ENCODE measurements at regions not wholly inside any gene's neighbourhood (a gene's known extent, or its start where the extent isn't known, plus 50 kb on each side); places are given as distances from the start of the nearest gene placed in this dataset.

- Histone ChIP-seq H3K9me3 (ENCODE audit: control insufficient read depth in 2 of 2, low read length in 2 of 2) (no peaks in the 10 kb centered on the region), H3K27ac (ENCODE audit: low read length) (no peak overlapping the region), H3K4me1 (ENCODE audit: control insufficient read depth, insufficient read depth, low read length) (no peaks in the 10 kb centered on the region), H3K4me3 (ENCODE audit: low read length in 2 of 2) (no peak overlapping the region), H3K27me3 (ENCODE audit: control insufficient read depth in 1 of 2, insufficient read depth in 2 of 2, low read length in 2 of 2) (no peaks in the 10 kb centered on the region), H3K9ac (ENCODE audit: low read length in 2 of 2) (no peak overlapping the region), H3K36me3 (ENCODE audit: control insufficient read depth in 2 of 2, insufficient read depth in 2 of 2, low read length in 2 of 2) (no peaks in the 10 kb centered on the region)
Measured at GRCh38 chr6:92337571-92337970, 1081.8 kb downstream of the EPHA7 start.

GRCh38 chr6:92329208-92329847 lies 1090.0 kb downstream of the EPHA7 start:
- H3K27ac ChIP-seq (ENCODE audit: low read length) = no peak overlapping the region

GRCh38 chr6:92315312-92315711 lies 1104.0 kb downstream of the EPHA7 start:
- Histone ChIP-seq H3K36me3 (ENCODE audit: control insufficient read depth in 2 of 2, insufficient read depth in 2 of 2, low read length in 2 of 2) (no peaks in the 10 kb centered on the region), H3K9ac (ENCODE audit: low read length in 2 of 2) (no peak overlapping the region), H3K27me3 (ENCODE audit: control insufficient read depth in 1 of 2, insufficient read depth in 2 of 2, low read length in 2 of 2) (no peaks in the 10 kb centered on the region), H3K27ac (ENCODE audit: low read length) (no peak overlapping the region), H3K4me3 (ENCODE audit: low read length in 2 of 2) (no peak overlapping the region), H3K4me1 (ENCODE audit: control insufficient read depth, insufficient read depth, low read length) (no peaks in the 10 kb centered on the region), H3K9me3 (ENCODE audit: control insufficient read depth in 2 of 2, low read length in 2 of 2) (no peaks in the 10 kb centered on the region)

More at GRCh38 chr6:92329208-92329847, 1090.0 kb downstream of the EPHA7 start:
- no peaks in the 10 kb centered on the region for H3K36me3 ChIP-seq (ENCODE audit: control insufficient read depth in 2 of 2, insufficient read depth in 2 of 2, low read length in 2 of 2)
- no peaks in the 10 kb centered on the region for H3K9me3 ChIP-seq (ENCODE audit: control insufficient read depth in 2 of 2, low read length in 2 of 2)
- H3K4me1 ChIP-seq (ENCODE audit: control insufficient read depth, insufficient read depth, low read length) = no peaks in the 10 kb centered on the region
- no peak overlapping the region for H3K4me3 ChIP-seq (ENCODE audit: low read length in 2 of 2)
- H3K27me3 ChIP-seq (ENCODE audit: control insufficient read depth in 1 of 2, insufficient read depth in 2 of 2, low read length in 2 of 2) = no peaks in the 10 kb centered on the region
- H3K9ac ChIP-seq (ENCODE audit: low read length in 2 of 2) = no peak overlapping the region

GRCh38 chr6:92297101-92297500 lies 1122.3 kb downstream of the EPHA7 start:
- no peaks in the 10 kb centered on the region for H3K9me3 ChIP-seq (ENCODE audit: control insufficient read depth in 2 of 2, low read length in 2 of 2)
- no peak overlapping the region for H3K27ac ChIP-seq (ENCODE audit: low read length)
- no peaks in the 10 kb centered on the region for H3K27me3 ChIP-seq (ENCODE audit: control insufficient read depth in 1 of 2, insufficient read depth in 2 of 2, low read length in 2 of 2)
- H3K4me1 ChIP-seq (ENCODE audit: control insufficient read depth, insufficient read depth, low read length) = no peaks in the 10 kb centered on the region
- no peak overlapping the region for H3K9ac ChIP-seq (ENCODE audit: low read length in 2 of 2)
- no peak overlapping the region for H3K4me3 ChIP-seq (ENCODE audit: low read length in 2 of 2)
- H3K36me3 ChIP-seq (ENCODE audit: control insufficient read depth in 2 of 2, insufficient read depth in 2 of 2, low read length in 2 of 2) = no peaks in the 10 kb centered on the region

GRCh38 chr6:92292067-92292466 lies 1127.3 kb downstream of the EPHA7 start:
- no peaks in the 10 kb centered on the region for H3K4me1 ChIP-seq (ENCODE audit: control insufficient read depth, insufficient read depth, low read length)
- H3K27me3 ChIP-seq (ENCODE audit: control insufficient read depth in 1 of 2, insufficient read depth in 2 of 2, low read length in 2 of 2) = no peaks in the 10 kb centered on the region
- no peaks in the 10 kb centered on the region for H3K36me3 ChIP-seq (ENCODE audit: control insufficient read depth in 2 of 2, insufficient read depth in 2 of 2, low read length in 2 of 2)
- H3K4me3 ChIP-seq (ENCODE audit: low read length in 2 of 2) = no peak overlapping the region
- H3K9ac ChIP-seq (ENCODE audit: low read length in 2 of 2) = no peak overlapping the region
- H3K9me3 ChIP-seq (ENCODE audit: control insufficient read depth in 2 of 2, low read length in 2 of 2) = no peaks in the 10 kb centered on the region
- no peak overlapping the region for H3K27ac ChIP-seq (ENCODE audit: low read length)

- no peak overlapping the region for H3K27ac ChIP-seq (ENCODE audit: low read length)
- H3K4me3 ChIP-seq (ENCODE audit: low read length in 2 of 2) = no peak overlapping the region
- H3K27me3 ChIP-seq (ENCODE audit: control insufficient read depth in 1 of 2, insufficient read depth in 2 of 2, low read length in 2 of 2) = no peaks in the 10 kb centered on the region
- no peaks in the 10 kb centered on the region for H3K4me1 ChIP-seq (ENCODE audit: control insufficient read depth, insufficient read depth, low read length)
- H3K9me3 ChIP-seq (ENCODE audit: control insufficient read depth in 2 of 2, low read length in 2 of 2) = no peaks in the 10 kb centered on the region
- H3K36me3 ChIP-seq (ENCODE audit: control insufficient read depth in 2 of 2, insufficient read depth in 2 of 2, low read length in 2 of 2) = no peaks in the 10 kb centered on the region
- H3K9ac ChIP-seq (ENCODE audit: low read length in 2 of 2) = no peak overlapping the region
Measured at GRCh38 chr6:92289831-92290230, 1129.5 kb downstream of the EPHA7 start.

GRCh38 chr6:92281571-92282076 lies 1137.7 kb downstream of the EPHA7 start:
- no peak overlapping the region for H3K27ac ChIP-seq (ENCODE audit: low read length)
- no peaks in the 10 kb centered on the region for H3K9me3 ChIP-seq (ENCODE audit: control insufficient read depth in 2 of 2, low read length in 2 of 2)
- no peak overlapping the region for H3K9ac ChIP-seq (ENCODE audit: low read length in 2 of 2)
- H3K36me3 ChIP-seq (ENCODE audit: control insufficient read depth in 2 of 2, insufficient read depth in 2 of 2, low read length in 2 of 2) = no peaks in the 10 kb centered on the region
- no peaks in the 10 kb centered on the region for H3K27me3 ChIP-seq (ENCODE audit: control insufficient read depth in 1 of 2, insufficient read depth in 2 of 2, low read length in 2 of 2)
- no peak overlapping the region for H3K4me3 ChIP-seq (ENCODE audit: low read length in 2 of 2)
- H3K4me1 ChIP-seq (ENCODE audit: control insufficient read depth, insufficient read depth, low read length) = no peaks in the 10 kb centered on the region

- no peaks in the 10 kb centered on the region for H3K9me3 ChIP-seq (ENCODE audit: control insufficient read depth in 2 of 2, low read length in 2 of 2)
- H3K27ac ChIP-seq (ENCODE audit: low read length) = no peak overlapping the region
- no peak overlapping the region for H3K9ac ChIP-seq (ENCODE audit: low read length in 2 of 2)
- no peaks in the 10 kb centered on the region for H3K27me3 ChIP-seq (ENCODE audit: control insufficient read depth in 1 of 2, insufficient read depth in 2 of 2, low read length in 2 of 2)
- H3K4me1 ChIP-seq (ENCODE audit: control insufficient read depth, insufficient read depth, low read length) = no peaks in the 10 kb centered on the region
- H3K4me3 ChIP-seq (ENCODE audit: low read length in 2 of 2) = no peak overlapping the region
- H3K36me3 ChIP-seq (ENCODE audit: control insufficient read depth in 2 of 2, insufficient read depth in 2 of 2, low read length in 2 of 2) = no peaks in the 10 kb centered on the region
Measured at GRCh38 chr6:92275150-92275549, 1144.2 kb downstream of the EPHA7 start.

- H3K9ac ChIP-seq (ENCODE audit: low read length in 2 of 2) = no peak overlapping the region
- H3K9me3 ChIP-seq (ENCODE audit: control insufficient read depth in 2 of 2, low read length in 2 of 2) = no peaks in the 10 kb centered on the region
- no peak overlapping the region for H3K27ac ChIP-seq (ENCODE audit: low read length)
- no peaks in the 10 kb centered on the region for H3K4me1 ChIP-seq (ENCODE audit: control insufficient read depth, insufficient read depth, low read length)
- H3K36me3 ChIP-seq (ENCODE audit: control insufficient read depth in 2 of 2, insufficient read depth in 2 of 2, low read length in 2 of 2) = no peaks in the 10 kb centered on the region
- H3K27me3 ChIP-seq (ENCODE audit: control insufficient read depth in 1 of 2, insufficient read depth in 2 of 2, low read length in 2 of 2) = no peaks in the 10 kb centered on the region
- H3K4me3 ChIP-seq (ENCODE audit: low read length in 2 of 2) = no peak overlapping the region
Measured at GRCh38 chr6:92274588-92274987, 1144.8 kb downstream of the EPHA7 start.

GRCh38 chr6:92273694-92274093 lies 1145.7 kb downstream of the EPHA7 start:
- H3K4me3 ChIP-seq (ENCODE audit: low read length in 2 of 2) = no peak overlapping the region
- no peaks in the 10 kb centered on the region for H3K4me1 ChIP-seq (ENCODE audit: control insufficient read depth, insufficient read depth, low read length)
- no peaks in the 10 kb centered on the region for H3K27me3 ChIP-seq (ENCODE audit: control insufficient read depth in 1 of 2, insufficient read depth in 2 of 2, low read length in 2 of 2)
- H3K9me3 ChIP-seq (ENCODE audit: control insufficient read depth in 2 of 2, low read length in 2 of 2) = no peaks in the 10 kb centered on the region
- no peak overlapping the region for H3K9ac ChIP-seq (ENCODE audit: low read length in 2 of 2)
- H3K27ac ChIP-seq (ENCODE audit: low read length) = no peak overlapping the region
- no peaks in the 10 kb centered on the region for H3K36me3 ChIP-seq (ENCODE audit: control insufficient read depth in 2 of 2, insufficient read depth in 2 of 2, low read length in 2 of 2)

- Histone ChIP-seq H3K36me3 (ENCODE audit: control insufficient read depth in 2 of 2, insufficient read depth in 2 of 2, low read length in 2 of 2) (no peaks in the 10 kb centered on the region), H3K4me1 (ENCODE audit: control insufficient read depth, insufficient read depth, low read length) (no peaks in the 10 kb centered on the region), H3K9ac (ENCODE audit: low read length in 2 of 2) (no peak overlapping the region), H3K27me3 (ENCODE audit: control insufficient read depth in 1 of 2, insufficient read depth in 2 of 2, low read length in 2 of 2) (no peaks in the 10 kb centered on the region), H3K9me3 (ENCODE audit: control insufficient read depth in 2 of 2, low read length in 2 of 2) (no peaks in the 10 kb centered on the region), H3K4me3 (ENCODE audit: low read length in 2 of 2) (no peak overlapping the region), H3K27ac (ENCODE audit: low read length) (no peak overlapping the region)
Measured at GRCh38 chr6:92271091-92271490, 1148.3 kb downstream of the EPHA7 start.

Measured in stomach smooth muscle (tissue), 2 donors.